ENCODE measurements at regions not wholly inside any gene's neighbourhood (a gene's known extent, or its start where the extent isn't known, plus 50 kb on each side); places are given as distances from the start of the nearest gene placed in this dataset.

GRCh38 chr3:65037861-65038260 lies 350.1 kb upstream of the ADAMTS9 start:
- TF ChIP-seq POLR2A (IDR thresholded peaks at IDR 0.05; ENCODE audit: low read length) (no peak), GATA1 (IDR thresholded peaks at IDR 0.05; ENCODE audit: low read depth, low read length) (no peak)
